Uterus (tissue), 2 donors: ENCODE measurements at regions not wholly inside any gene's neighbourhood (a gene's known extent, or its start where the extent isn't known, plus 50 kb on each side); places are given as distances from the start of the nearest gene placed in this dataset.

Source experiments
- POLR2A ChIP-seq, 2 donors: fragments of 450-650 bp; IDR thresholded peaks; one replicate each; pipeline ENCODE4 v1.6.1; 2016; ENCODE audit warnings: antibody characterized with exemption in 2 of 2, mild to moderate bottlenecking in 1 of 2, moderate library complexity in 1 of 2
- TF ChIP-seq, protein P1 (sequence below), 4 experiments: fragments of 200-600 bp in 2 of 4; fragments of 450-650 bp in 2 of 4; sonication (generic) in 2 of 4; IDR thresholded peaks; one replicate each; pipeline ENCODE4 v1.5.1; 2016 to 2019; ENCODE audit warnings: antibody characterized with exemption in 4 of 4, mild to moderate bottlenecking in 2 of 4, moderate library complexity in 1 of 4

DNA sequence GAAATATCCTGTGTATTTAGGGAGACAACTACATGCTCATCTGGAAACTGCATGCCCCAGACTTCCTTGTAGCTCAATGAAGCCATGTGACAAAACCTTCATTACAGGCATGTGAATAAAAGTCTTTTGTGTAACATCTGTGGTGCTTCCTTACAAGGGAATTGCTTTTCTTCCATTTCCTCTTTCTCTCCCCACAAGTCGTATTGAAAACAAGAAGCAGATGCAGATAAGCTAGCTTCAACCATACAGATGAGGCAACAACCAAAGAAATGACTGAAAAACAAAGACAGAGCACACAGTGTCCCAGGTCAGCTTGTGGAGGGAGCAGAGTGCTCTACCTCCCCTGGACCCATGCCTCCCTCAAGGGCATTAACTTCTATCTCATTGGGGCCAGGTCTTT lies 115.8 kb upstream of the INPP4B start:
- TF ChIP-seq, protein P1, sequence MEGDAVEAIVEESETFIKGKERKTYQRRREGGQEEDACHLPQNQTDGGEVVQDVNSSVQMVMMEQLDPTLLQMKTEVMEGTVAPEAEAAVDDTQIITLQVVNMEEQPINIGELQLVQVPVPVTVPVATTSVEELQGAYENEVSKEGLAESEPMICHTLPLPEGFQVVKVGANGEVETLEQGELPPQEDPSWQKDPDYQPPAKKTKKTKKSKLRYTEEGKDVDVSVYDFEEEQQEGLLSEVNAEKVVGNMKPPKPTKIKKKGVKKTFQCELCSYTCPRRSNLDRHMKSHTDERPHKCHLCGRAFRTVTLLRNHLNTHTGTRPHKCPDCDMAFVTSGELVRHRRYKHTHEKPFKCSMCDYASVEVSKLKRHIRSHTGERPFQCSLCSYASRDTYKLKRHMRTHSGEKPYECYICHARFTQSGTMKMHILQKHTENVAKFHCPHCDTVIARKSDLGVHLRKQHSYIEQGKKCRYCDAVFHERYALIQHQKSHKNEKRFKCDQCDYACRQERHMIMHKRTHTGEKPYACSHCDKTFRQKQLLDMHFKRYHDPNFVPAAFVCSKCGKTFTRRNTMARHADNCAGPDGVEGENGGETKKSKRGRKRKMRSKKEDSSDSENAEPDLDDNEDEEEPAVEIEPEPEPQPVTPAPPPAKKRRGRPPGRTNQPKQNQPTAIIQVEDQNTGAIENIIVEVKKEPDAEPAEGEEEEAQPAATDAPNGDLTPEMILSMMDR (IDR thresholded peaks at IDR 0.05) = no peak
- TF ChIP-seq POLR2A (IDR thresholded peaks at IDR 0.05) = no peak
